G401.6 (cell line): ENCODE measurements at regions not wholly inside any gene's neighbourhood (a gene's known extent, or its start where the extent isn't known, plus 50 kb on each side); places are given as distances from the start of the nearest gene placed in this dataset.
"Not testable (repeated sequence)": the region's sequence is repeated elsewhere in the genome, so short reads cannot be mapped to it uniquely, and the experiment has no call there.

ENCODE experiments used
- FAIRE-seq: peaks from 2 replicates; lab custom pipeline; 2012; peaks lifted over from hg19 to GRCh38; lab: Jason Lieb, UNC

- FAIRE-seq: no peak
Observed at GRCh38 chr2:136282251-136282650, 164.3 kb upstream of the CXCR4 start.

- FAIRE-seq: no peak
Observed at GRCh38 chr2:136281281-136282114, 163.5 kb upstream of the CXCR4 start.

DNA sequence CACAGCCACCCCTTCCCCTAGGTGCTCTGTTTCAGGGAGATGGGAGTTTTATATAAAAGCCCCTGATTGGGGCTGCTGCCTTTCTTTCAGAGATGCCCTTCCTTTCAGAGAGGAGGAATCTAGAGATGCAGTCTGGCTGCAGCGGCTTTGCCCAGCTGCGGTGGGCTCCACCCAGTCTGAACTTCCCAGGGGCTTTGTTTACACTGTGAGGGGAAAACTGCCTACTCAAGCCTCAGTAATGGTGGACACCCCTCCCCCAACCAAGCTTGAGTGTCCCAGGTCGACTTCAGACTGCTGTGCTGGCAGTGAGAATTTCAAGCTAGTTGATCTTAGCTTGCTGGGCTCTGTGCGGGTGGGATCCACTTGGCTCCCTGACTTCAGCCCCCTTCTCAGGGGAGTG, 148.4 kb upstream of the CXCR4 start:
- FAIRE-seq: not testable (repeated sequence)

DNA sequence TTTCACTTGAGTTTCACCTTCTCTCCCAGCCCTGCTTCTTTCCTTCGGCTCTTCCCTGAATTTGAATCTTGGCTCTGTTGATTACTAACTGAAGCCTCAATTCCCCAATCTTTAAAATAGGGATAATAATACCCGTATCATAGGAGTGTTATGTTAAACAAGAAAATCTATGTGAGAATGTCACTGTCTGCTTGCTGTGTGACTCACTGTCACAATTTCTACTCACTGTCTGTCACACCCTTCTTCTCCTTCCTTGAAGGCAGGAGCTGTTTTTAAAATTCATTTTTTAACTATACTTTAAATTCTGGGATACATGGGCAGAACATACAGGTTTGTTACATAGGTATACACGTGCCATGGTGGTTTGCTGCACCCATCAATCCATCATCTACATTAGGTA, 141.6 kb upstream of the CXCR4 start:
- no peak for FAIRE-seq

- FAIRE-seq: no peak
Observed at GRCh38 chr2:136257893-136258292, 139.9 kb upstream of the CXCR4 start.

DNA sequence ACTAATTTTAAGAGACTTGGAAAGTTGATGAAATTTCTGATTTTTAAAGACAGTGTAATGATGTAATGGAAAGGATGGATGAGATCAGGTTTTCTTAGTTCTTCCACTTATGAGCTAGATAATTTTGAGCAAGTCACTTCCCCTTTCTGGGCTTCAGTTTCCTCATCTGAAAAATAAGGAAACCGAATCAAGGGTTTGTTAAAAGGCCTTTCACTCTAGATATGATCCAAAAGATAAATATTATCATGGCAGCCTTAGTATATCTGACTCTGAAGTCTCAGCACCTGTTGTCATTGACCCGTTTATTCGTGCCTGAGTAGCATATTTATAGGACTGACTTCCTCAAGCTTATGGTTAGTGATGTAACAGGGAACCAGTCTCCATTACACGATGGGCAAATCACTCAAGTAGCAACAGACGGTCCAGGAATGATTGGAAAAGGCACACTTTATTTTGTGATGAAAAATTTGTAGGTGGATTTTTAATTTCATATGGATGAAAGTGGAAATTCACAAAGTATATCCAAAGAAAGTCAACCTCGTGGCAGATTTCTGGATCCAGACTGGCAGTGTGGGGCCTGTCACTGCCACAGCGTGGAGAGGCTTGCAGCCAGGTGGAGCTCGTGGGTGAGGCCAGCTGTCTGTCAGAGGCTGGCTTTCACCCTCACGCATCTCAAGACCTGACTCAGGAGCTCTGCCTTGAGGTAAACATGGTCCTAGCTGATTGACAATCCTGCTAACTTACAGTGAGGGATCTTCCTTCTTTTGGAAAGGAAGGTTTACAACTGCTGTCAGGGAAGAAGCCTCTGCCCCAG, 137.9 kb upstream of the CXCR4 start:
- FAIRE-seq: no peak

DNA sequence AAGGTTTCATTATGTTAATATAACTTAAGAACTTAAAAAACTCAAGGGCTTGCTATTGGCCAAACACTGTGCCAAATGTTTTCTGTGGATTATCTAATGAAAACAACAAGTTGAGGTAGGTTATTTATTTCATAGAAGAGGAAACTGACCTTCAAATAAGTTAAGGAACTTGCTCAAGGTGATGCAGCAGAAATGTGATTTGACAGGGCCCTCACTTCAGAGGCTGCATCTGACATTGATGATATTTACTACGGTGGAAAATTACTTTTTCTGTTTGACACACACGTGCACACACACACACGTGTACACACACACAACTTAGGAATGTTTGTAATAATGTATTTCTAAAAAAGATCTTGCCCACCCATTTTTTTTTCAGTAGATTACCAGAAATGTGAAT, 137.2 kb upstream of the CXCR4 start:
- FAIRE-seq: no peak

DNA sequence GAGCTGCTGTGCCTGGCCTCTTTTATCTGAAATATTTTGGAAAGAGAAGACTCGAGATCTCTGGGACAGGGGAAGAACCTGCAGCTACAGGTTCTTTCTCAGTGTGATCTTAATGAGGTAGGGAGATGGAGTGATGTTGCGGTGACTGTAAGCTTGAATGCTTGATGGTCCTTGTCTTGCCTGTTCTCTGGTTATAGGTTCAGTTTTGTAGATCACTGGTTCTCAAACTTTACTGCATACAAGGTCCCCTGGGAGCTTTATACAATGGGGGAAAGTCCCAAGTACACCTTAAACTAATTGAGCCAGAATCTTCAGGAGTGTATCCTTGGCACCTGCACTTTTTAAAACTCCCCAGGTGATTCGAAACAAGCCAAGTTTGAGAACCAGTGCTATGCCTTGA, 136.7 kb upstream of the CXCR4 start:
- FAIRE-seq: no peak

GRCh38 chr2:136253288-136254004, 135.5 kb upstream of the CXCR4 start:
- no peak for FAIRE-seq

GRCh38 chr2:136251885-136252585, 134.1 kb upstream of the CXCR4 start:
- FAIRE-seq: no peak

DNA sequence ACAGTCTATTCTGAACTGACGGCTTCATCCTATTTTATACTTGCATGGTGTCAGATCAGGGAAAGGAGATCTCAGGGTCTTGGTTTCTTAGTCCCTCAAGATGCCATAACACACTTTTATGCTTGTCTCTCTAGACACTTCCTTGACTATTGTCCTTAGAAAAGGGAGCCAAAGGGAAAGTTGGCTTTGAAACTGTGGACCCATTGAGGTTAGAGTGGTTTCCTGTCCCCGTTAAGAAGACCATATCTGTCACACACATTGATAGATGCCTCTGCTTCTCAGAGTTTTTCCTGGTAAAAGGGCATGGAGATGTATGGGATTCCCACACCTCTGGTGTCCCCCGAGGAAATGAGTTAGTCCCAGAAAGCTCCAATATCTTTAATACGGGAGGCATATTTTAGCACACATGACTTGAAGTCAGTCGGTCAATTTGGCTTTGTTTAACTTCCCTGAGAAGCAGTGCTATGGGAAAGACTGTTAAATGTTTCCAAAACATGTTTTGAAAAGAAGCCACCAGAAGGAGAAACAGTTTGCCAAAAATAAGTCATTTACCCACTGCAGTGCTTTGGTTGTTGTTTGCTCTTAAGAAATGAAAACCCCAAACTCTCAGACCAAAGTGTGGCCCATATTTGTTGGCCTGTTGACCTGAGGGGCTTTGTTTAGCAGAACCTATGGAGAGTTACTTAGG, 133.4 kb upstream of the CXCR4 start:
- no peak for FAIRE-seq

DNA sequence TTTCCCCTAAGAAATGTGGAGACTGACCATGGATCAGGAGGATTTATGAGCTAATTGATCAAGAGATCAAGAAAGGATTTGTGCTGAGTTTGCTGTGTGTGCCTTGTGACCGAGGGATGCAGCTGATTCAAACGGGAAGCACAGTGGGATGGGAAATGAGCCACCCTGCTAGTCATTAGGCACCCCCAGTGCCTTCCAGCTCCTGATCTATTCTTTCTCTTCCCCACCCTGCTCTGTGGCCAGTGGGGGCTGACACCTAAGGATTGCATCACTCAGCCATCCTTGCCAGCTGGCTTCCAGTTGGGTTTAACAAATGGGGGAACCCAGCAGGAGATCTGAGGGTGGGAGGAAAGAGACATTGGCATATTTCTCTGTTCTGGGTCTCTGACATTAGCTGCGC, 132.2 kb upstream of the CXCR4 start:
- FAIRE-seq: no peak

GRCh38 chr2:136248907-136249306, 131.0 kb upstream of the CXCR4 start:
- FAIRE-seq: no peak

DNA sequence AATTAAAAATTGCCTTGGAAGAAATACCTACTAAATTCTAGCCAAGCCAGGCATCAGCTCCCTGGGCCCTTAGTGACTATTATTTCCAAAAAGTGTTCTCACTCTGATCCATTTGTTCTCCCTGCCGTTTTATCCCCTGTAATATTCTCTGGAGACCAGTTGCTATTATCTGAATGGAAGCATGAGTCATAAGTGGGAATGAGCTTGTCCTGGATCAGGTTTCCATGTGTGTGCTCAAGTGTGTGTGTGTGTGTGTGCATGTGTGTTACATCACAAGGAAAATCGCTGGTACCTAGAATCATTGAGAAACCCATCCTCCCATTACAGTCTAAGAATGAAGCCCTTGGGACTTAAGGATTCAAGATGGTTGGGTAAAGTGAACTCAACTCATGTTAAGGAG, 130.3 kb upstream of the CXCR4 start:
- no peak for FAIRE-seq

GRCh38 chr2:136247204-136247950, 129.4 kb upstream of the CXCR4 start:
- FAIRE-seq: no peak

DNA sequence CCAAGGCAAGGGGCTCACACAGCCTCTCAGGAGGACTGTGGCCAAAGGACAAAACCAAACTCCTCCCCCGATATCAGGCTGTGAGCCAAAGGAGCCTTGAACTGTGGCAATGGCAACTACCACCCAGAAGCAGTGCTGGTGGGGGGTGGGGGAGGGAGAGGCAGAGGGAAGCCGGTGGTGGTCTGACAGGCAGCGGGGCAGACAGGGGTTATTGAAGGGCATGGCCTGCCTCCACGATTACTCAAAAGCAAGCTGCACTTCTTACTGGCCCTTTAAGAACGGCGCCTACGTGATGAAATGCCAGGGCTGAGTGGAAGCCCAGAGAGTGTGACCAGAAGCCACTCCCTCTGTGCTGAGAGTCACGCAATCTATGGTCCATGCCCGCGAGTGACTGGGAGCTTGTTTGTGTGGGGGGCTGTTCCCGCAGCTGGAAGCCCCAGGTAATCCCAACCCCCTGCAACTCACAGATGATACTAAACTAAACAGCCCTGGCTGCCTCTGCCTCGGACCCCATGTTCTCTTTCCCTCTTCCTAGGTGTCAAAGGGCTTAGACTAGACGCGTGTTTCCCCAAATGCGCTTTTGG, 128.2 kb upstream of the CXCR4 start:
- no peak for FAIRE-seq

GRCh38 chr2:136245211-136245610, 127.3 kb upstream of the CXCR4 start:
- no peak for FAIRE-seq

DNA sequence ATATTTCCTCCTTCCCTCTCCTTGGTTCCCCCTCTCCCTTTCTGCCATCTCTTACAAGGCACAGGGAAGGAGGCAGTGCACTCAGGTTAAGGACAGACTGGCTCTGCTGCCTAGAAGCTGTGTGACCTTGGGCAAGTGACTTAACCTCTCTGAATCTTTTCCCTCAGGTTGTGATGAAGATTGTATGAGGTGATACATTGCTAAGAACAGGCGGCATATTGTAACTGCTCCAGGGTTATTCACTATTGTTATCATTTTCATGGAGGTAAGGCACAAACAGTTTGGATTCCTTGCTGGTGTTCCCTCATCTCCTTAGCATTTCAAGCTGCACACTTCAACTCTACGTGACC, 126.6 kb upstream of the CXCR4 start:
- no peak for FAIRE-seq

DNA sequence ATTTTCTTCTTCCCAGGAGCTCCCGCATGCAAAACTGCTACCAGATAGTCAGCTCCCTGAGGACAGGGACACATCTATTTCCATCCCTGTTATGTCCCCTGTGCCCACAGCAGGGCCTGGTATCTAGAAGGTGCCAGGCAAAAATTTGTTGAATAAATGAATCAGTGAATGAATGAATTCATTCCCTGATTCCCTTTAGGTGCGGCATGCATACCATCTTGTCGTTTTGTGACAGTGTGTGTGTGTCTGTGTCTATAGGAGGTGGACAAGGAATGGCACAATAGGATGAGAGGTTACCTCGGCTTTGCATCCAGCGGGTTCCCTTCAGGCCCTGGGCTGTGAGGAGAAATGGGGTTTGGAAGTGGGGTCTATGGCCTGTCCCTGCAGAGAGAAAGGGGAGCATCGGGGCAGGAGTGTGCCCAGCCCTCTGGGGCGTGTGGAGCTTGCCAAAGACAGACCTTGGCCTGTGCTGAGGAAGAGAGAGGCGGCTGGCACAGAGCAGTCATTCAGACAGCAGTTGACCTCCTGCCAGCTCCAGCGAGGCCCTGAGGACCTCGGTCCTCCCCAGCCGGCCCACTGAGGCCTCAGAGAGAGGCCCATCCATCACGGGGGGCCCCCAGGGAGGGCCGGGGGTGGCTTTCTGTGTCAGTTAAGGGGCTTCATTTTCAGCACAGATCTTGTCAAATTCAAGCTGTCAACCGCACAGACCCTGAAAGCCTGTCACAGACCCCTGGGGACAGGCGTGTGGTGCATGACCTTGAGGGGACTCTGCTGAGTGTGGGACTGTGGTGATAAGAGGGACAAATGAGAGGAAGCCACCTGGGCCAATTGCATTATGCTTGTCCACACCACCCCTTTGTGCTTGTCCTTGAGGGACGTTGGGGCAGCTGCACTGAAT, 125.9 kb upstream of the CXCR4 start:
- FAIRE-seq: no peak
